A673 (cell line): ENCODE measurements at regions not wholly inside any gene's neighbourhood (a gene's known extent, or its start where the extent isn't known, plus 50 kb on each side); places are given as distances from the start of the nearest gene placed in this dataset.

Source experiments
- CTCF ChIP-seq: fragments of 300-800, 200-600 bp; sonication (generic); conservative IDR thresholded peaks from 2 replicates; pipeline ENCODE4 v1.5.1; 2017; ENCODE audit warnings: low read depth, mild to moderate bottlenecking, antibody characterized with exemption, low read length, moderate library complexity, mixed read lengths
- EZH2 ChIP-seq: fragments of 200-600 bp; sonication (generic); IDR thresholded peaks from 2 replicates; pipeline ENCODE4 v1.6.1; 2017; ENCODE audit warnings: borderline replicate concordance, low read depth, mild to moderate bottlenecking, mixed read lengths, antibody characterized with exemption, low read length; ENCODE audit not compliant: poor library complexity, severe bottlenecking

DNA sequence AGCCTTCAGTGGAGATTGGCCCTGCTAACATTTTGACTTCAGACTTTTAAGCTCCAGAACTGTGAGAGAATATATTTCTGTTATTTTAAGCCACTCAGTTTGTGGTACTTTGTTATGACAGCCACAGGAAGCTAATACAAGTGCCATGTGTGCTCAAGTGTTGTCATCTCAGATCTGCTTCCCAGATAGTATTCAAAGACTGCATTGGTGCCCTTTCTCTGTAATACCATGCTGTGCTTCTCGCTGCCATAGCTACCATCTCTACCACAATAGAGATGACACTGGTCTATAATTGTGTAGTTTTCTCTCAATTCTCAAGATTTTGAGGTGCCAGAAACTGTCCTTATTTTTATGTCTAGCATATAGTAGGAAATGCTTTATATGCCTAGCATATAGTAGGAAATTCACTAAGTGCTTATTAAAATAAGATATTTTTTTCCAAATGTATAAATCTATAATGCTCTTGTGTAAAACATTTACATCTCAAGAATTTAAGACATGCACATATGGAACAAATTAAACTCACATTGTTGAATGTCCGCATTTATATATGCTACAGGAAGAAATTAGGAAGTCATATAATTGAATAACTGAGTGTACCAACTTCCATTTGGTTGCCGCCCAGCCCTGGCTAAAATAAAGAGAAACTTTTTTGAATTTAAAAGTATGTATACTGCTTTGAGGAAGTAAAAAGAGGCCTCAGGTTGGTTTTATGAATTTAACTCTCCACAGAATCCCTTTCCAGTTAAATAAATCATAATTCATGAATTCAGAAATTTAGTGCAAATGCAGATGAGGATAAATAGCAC lies 77.6 kb downstream of the TPBG start:
- no peak for TF ChIP-seq CTCF
- no peak for TF ChIP-seq EZH2
